K562 (cell line): ENCODE measurements at regions not wholly inside any gene's neighbourhood (a gene's known extent, or its start where the extent isn't known, plus 50 kb on each side); places are given as distances from the start of the nearest gene placed in this dataset.
"Not testable (repeated sequence)": the region's sequence is repeated elsewhere in the genome, so short reads cannot be mapped to it uniquely, and the experiment has no call there.

Experiments
- KAT7 ChIP-seq: sonication (generic); formaldehyde crosslinking; IDR thresholded peaks from 2 replicates; pipeline ENCODE4 v1.8.0; 2022; ENCODE audit warnings: missing genetic modification reagents, mild to moderate bottlenecking, borderline replicate concordance
- RHOXF2B ChIP-seq: fragments of 250-450 bp; sonication (Bioruptor Pico); conservative IDR thresholded peaks from 2 replicates; pipeline ENCODE4 v1.5.1; 2021
- TF ChIP-seq, protein P1 (sequence below), 3 experiments: IDR thresholded peaks in 2 of 3; conservative IDR thresholded peaks in 1 of 3; 2 replicates each; pipeline ENCODE4 v1.5.1; 2011 to 2012; ENCODE audit warnings: low read length in 3 of 3, mild to moderate bottlenecking in 3 of 3, control low read depth in 2 of 3, improper control_type of control experiment in 1 of 3, inconsistent platforms in 1 of 3, low read depth in 1 of 3, mixed read lengths in 1 of 3, moderate library complexity in 1 of 3; ENCODE audit not compliant: insufficient read depth in 2 of 3

DNA sequence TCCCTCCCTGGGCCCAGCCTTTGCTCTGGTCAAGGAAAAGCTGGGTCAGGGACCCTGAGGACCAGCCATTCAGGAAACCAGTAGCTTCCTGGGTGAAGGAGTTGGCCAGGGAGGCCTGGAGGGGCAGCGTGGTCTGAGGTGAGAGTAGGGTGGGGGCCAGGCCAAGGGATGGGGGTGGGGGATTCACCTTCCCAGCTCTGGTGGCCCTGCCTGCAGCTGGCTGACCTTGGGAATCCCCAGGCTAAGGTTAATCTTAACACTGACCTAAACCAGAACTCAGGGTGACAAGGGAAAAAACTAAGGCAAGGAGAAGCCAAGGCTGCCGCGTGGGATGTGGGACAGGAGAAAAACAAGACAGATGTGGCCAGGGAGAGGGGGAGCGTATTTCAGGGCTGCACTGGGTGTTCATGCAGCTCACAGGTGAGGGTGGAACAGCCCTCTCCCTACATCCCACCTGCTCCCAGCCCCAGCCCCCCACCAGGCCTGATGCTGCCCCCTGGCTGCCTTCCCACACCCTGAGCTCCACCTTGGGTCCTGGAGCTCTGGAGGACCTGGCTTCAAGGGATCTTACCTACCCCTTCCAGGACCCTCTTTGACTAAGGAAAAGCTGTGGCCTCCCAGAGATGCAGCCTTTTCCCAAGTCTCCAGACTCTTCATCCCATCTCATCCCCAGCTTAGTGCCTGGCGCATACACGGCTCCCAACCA, 132.7 kb upstream of the GRK3 start:
- TF ChIP-seq KAT7, RHOXF2B (CRISPR knock-in tag): not testable (repeated sequence)
- TF ChIP-seq, protein P1, sequence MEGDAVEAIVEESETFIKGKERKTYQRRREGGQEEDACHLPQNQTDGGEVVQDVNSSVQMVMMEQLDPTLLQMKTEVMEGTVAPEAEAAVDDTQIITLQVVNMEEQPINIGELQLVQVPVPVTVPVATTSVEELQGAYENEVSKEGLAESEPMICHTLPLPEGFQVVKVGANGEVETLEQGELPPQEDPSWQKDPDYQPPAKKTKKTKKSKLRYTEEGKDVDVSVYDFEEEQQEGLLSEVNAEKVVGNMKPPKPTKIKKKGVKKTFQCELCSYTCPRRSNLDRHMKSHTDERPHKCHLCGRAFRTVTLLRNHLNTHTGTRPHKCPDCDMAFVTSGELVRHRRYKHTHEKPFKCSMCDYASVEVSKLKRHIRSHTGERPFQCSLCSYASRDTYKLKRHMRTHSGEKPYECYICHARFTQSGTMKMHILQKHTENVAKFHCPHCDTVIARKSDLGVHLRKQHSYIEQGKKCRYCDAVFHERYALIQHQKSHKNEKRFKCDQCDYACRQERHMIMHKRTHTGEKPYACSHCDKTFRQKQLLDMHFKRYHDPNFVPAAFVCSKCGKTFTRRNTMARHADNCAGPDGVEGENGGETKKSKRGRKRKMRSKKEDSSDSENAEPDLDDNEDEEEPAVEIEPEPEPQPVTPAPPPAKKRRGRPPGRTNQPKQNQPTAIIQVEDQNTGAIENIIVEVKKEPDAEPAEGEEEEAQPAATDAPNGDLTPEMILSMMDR (IDR thresholded peaks at IDR 0.05 in 2 of 3, conservative IDR thresholded peaks at IDR 0.05 in 1 of 3; ENCODE audit: insufficient read depth in 2 of 3, low read depth in 1 of 3, low read length in 3 of 3), result not testable (repeated sequence)
